Testis (tissue), 2 donors: ENCODE measurements at regions not wholly inside any gene's neighbourhood (a gene's known extent, or its start where the extent isn't known, plus 50 kb on each side); places are given as distances from the start of the nearest gene placed in this dataset.
"Not testable (repeated sequence)": the region's sequence is repeated elsewhere in the genome, so short reads cannot be mapped to it uniquely, and the experiment has no call there.

Experiments
- DNase-seq: peaks from one replicate; pipeline ENCODE4 v3.0.0-alpha.2; 2019
- H3K27ac ChIP-seq, 2 donors: fragments of 200-600 bp; sonication (generic); one replicate each; pipeline ENCODE4 v1.5.1; 2019
- H3K27me3 ChIP-seq: fragments of 200-600 bp; sonication (generic); one replicate; pipeline ENCODE4 v1.5.1; 2019
- H3K36me3 ChIP-seq: fragments of 200-600 bp; sonication (generic); one replicate; pipeline ENCODE4 v1.5.1; 2017; ENCODE audit warnings: low read depth; ENCODE audit errors: missing control alignments
- H3K4me1 ChIP-seq: fragments of 200-600 bp; sonication (generic); one replicate; pipeline ENCODE4 v1.5.1; 2019
- H3K4me3 ChIP-seq, 2 donors: fragments of 200-600 bp; sonication (generic); one replicate each; pipeline ENCODE4 v1.5.1; 2017 to 2019
- H3K9me3 ChIP-seq: fragments of 200-600 bp; sonication (generic); one replicate; pipeline ENCODE4 v1.5.1; 2017
- POLR2A ChIP-seq: fragments of 450-650 bp; IDR thresholded peaks from one replicate; pipeline ENCODE4 v1.6.1; 2017; ENCODE audit warnings: antibody characterized with exemption, mild to moderate bottlenecking, moderate library complexity
- WGBS, 2 donors: methylation state at CpG; one replicate each; pipeline ENCODE4 v1.1.5; 2018; 5-methylcytosine and 5-hydroxymethylcytosine counted together
- intact Hi-C: fragments of 100-400 bp; cut with DNase I; formaldehyde crosslinking; loops from one replicate; pipeline ENCODE4 v1.15.1; 2023; ENCODE audit warnings: low total_unique reads
- TF ChIP-seq, protein P1 (sequence below), 3 experiments: fragments of 450-650 bp in 2 of 3; fragments of 200-600 bp in 1 of 3; sonication (generic) in 1 of 3; IDR thresholded peaks; one replicate each; pipeline ENCODE4 v1.5.1; 2016 to 2019; ENCODE audit warnings: antibody characterized with exemption in 3 of 3, mild to moderate bottlenecking in 2 of 3, moderate library complexity in 1 of 3

DNA sequence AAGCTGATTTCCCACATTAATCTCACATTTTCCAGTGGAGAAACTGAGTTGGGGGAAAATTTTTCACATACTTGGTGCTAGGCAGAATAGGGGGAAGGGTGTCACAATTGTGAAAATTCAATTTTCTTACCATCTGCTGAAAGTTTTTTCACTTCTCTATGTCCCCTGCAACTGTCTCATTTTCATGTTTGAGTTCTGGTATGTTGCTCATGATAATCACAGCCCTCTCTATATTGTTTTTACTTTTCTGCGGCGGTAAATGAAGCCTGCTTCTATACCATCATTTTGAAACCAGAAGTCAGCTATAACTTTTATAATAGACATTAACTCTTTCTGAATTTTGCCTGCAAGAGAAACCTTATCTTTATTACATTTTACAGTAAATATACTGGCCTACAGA lies 1664.5 kb downstream of the EFNA5 start:
- Histone ChIP-seq H3K4me1 (no peaks in the 10 kb centered on the region), H3K36me3 (no peaks in the 10 kb centered on the region), H3K4me3 (no peak overlapping the region), H3K27me3 (no peaks in the 10 kb centered on the region), H3K27ac (no peak overlapping the region), H3K9me3 (no peaks in the 10 kb centered on the region)
- TF ChIP-seq POLR2A = no peak
- TF ChIP-seq, protein P1, sequence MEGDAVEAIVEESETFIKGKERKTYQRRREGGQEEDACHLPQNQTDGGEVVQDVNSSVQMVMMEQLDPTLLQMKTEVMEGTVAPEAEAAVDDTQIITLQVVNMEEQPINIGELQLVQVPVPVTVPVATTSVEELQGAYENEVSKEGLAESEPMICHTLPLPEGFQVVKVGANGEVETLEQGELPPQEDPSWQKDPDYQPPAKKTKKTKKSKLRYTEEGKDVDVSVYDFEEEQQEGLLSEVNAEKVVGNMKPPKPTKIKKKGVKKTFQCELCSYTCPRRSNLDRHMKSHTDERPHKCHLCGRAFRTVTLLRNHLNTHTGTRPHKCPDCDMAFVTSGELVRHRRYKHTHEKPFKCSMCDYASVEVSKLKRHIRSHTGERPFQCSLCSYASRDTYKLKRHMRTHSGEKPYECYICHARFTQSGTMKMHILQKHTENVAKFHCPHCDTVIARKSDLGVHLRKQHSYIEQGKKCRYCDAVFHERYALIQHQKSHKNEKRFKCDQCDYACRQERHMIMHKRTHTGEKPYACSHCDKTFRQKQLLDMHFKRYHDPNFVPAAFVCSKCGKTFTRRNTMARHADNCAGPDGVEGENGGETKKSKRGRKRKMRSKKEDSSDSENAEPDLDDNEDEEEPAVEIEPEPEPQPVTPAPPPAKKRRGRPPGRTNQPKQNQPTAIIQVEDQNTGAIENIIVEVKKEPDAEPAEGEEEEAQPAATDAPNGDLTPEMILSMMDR (IDR thresholded peaks at IDR 0.05) = no peak
- no peak for DNase-seq
- 95 to 96% methylated on average over 2 of the region's 2 CpGs for whole genome bisulfite sequencing, 2 donors
- intact Hi-C loops = no loop called here

DNA sequence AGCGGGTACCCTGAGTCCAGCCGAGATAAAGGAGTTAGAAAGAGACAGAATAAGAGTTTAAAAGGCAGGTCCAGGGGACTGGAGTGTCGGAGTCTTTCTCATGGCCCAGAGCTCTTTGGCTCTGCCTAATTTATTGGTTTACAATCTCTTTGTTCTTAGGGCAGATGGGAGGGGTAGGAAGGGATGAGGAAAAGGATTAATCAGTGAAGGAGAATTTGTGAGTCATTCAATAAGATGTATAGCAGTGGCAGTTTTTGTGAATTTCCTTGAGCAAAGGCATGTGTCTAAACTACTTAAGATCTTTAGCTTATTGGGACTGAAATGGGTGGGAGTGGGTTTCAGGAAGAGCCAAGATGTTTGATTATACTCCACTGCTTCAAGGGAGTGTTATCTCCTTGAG lies 1671.7 kb downstream of the EFNA5 start:
- H3K4me1 ChIP-seq, intact Hi-C loops, H3K27me3 ChIP-seq, DNase-seq, H3K36me3 ChIP-seq, H3K4me3 ChIP-seq, H3K9me3 ChIP-seq, H3K27ac ChIP-seq: not testable (repeated sequence)
- 84 to 87% methylated on average over 3 of the region's 3 CpGs for WGBS, 2 donors

DNA sequence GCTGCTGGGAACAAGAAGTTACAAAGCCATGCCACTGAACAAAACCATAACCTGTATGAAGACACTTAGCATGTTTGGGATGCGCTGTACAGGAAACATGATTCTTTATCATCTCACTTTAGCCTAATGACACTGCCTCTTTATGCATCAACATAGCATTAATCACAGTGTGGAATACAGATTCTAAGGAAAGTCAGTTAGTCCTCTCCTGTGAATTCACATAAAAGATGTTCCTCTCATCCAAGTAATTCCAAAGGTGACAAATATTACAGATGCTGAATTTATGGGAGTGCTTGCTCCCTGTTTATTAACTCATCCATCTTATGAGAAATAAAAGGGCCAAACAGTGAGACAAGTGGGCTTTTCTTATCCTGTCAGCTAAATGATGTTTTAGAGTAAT lies 1677.7 kb downstream of the EFNA5 start:
- H3K4me3 ChIP-seq = no peak overlapping the region
- H3K27ac ChIP-seq = no peak overlapping the region
- no peaks in the 10 kb centered on the region for H3K9me3 ChIP-seq
- 93 to 100% methylated on average over 1 of the region's 1 CpG for WGBS, 2 donors
- no peaks in the 10 kb centered on the region for H3K27me3 ChIP-seq
- TF ChIP-seq, protein P1 (IDR thresholded peaks at IDR 0.05) = no peak
- TF ChIP-seq POLR2A = no peak
- intact Hi-C loops = no loop called here
- H3K4me1 ChIP-seq = no peaks in the 10 kb centered on the region
- DNase-seq = no peak
- H3K36me3 ChIP-seq = no peaks in the 10 kb centered on the region

DNA sequence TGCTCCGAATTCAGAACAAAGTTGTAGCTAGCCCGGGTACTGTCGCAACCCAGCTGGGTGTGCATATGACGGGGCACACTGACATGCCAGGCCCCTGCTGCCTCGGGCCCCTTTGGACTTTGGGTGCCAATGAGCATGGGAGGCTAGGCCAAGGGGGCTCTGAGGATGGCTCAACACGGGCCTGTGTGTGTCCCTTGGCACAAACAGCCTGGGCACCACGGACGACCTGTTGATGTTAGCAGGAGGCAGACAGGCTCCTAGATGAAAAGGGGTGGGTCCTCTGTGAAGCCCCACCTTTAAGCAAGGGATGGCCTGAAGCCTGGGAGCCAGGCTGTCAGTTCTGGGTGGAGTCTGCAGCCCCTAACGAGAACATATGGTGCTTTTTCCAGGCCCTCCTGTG lies 1688.2 kb downstream of the EFNA5 start:
- DNase-seq = no peak
- WGBS, 2 donors = 62 to 76% methylated on average over 3 to 9 of the region's 9 CpGs
- Histone ChIP-seq H3K27ac (no peak overlapping the region), H3K36me3 (no peaks in the 10 kb centered on the region), H3K27me3 (no peaks in the 10 kb centered on the region), H3K9me3 (no peaks in the 10 kb centered on the region), H3K4me1 (no peaks in the 10 kb centered on the region), H3K4me3 (peak overlapping the region in 1 of 2 donors; percentile 0)
- TF ChIP-seq POLR2A = no peak
- TF ChIP-seq, protein P1 (IDR thresholded peaks at IDR 0.05) = no peak
- intact Hi-C loops = no loop called here

DNA sequence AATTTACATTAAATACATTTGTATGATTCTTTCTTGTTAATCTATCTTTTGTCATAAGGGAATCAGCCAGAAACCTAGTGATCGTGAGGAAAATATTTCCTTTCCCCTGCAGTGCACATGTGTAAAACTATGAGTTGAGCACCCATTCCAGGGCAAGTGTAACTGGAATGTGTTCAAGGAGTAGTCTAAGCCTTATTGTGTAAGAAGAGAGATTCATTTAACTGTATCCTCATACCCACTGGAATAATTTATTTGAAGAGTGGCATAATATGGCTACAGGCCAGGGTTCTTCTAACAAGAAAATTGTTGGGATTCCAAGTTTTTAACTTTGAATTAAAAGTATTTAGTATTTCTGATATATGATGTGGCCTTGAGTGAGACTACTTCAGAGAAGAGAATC lies 1692.7 kb downstream of the EFNA5 start:
- H3K9me3 ChIP-seq = no peaks in the 10 kb centered on the region
- intact Hi-C loops = no loop called here
- TF ChIP-seq, protein P1 (IDR thresholded peaks at IDR 0.05) = no peak
- TF ChIP-seq POLR2A = no peak
- H3K36me3 ChIP-seq = no peaks in the 10 kb centered on the region
- H3K27me3 ChIP-seq = no peaks in the 10 kb centered on the region
- DNase-seq = no peak
- no peak overlapping the region for H3K4me3 ChIP-seq
- H3K4me1 ChIP-seq = no peaks in the 10 kb centered on the region
- 92 to 97% methylated on average over 1 of the region's 1 CpG for WGBS, 2 donors
- no peak overlapping the region for H3K27ac ChIP-seq
